HG02610 (cell line): ENCODE measurements at regions not wholly inside any gene's neighbourhood (a gene's known extent, or its start where the extent isn't known, plus 50 kb on each side); places are given as distances from the start of the nearest gene placed in this dataset.

Experiments
- ATAC-seq: cut with Tn5 transposase; IDR thresholded peaks from one replicate; pipeline ENCODE4 v1.9.1; 2021; ENCODE audit warnings: mild to moderate bottlenecking, moderate library complexity; ENCODE audit not compliant: unreplicated experiment

DNA sequence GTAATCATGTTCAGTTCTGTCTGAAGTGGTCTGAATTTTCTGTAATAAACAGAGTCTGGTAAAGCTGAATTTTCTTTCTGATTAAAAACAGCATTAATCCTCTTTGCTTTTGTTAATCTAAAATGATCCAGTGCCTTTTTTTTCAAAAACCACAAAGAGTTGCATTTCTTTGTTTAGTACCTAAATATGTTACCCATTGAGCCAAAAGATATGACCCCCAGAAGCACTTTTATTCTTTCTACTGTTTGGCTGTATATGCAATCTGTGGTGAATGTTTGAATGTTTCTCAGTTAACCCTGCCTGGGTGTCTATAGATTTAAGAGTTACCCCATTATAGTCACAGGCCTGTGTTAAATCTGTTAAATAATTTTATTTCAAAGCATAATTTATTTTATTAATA lies 394.8 kb downstream of the PTPRC start:
- ATAC-seq, result no peak

DNA sequence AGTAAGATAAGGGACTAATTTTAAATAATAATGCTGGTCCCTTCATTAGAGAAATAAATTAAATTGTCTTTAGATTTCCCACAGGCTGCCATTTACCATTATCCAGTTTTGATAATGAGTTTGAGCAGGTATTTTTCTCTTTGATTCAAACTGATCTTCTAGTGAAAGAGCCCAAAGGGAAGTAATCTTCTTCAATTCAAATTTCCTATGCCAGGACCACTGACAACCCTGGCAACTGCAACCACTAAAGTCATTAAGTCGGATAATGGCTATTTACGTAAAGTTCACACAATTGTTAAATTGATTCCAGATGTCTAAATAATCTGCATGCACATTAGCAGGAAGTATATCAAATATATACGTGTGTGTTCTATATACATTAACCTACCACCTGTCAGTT lies 399.3 kb downstream of the PTPRC start:
- no peak for ATAC-seq

DNA sequence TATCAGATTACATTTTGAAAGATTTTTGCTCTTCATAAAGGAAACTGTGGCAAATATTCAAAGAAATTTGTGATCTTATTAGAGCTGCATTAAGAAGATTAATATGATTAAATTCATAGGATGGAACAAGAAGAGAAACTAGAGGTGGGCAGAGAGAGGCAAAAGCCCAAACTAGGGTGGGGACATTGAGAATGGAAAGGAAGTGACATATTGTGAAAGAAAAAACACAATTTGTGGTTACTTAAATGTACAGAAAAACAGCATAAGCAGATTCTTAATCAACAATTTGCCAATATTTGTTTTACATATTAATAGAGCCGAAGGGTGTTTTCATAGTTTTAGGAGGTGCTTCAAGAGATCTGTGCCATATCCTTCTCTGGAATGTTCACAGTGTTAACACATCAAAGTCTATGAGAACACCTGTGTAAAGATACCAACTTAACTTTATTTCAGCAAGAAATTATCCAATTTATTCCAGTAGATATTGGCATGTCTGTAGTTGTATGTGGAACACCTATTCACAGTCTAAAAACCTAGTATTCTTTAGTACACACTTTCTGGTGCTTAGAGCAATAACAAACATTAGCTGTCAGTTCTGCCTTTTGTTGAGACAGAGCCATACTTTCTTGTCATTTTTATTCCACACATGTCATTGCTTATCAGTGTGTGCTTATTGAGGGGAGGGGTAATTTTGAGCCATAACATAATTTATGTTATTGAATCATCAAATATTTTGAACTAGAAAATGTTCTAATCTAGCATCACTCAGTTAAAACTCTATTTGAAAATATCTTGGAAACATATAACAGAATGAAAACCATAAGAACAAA lies 401.5 kb downstream of the PTPRC start:
- ATAC-seq, result no peak

DNA sequence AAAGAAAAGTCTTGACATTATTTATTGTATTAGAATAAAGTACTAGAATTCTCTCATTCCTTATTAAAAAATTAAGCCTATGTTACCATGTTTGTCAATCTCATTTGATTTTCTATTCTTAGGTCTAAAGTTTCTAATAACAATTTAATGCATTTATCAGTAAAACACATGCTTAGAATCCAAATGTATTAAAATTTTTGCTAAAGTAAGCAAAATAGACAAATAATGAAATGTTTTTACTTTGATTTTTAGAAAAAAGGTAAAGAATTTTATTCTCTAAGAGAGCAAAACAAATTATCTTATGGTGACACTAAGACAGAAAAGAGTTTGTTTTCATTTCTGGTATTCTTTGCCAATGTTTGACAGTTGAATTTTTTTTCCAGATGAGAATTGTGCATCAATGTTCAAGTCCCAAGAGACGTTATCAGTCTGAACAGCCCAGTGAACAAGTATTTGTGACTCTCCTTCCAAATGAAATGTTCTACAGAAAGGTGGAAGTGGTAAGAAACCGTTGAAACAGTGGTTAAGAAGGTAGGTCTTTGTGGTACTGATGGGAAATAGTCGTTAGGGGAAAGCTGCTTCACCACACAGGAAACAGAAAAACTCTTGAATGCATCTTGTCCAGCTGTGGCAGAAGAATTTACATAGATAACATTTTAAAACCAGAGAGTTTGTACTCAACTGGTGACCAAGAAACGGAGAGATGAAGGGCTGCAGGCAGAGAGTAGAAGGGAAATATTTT lies 402.5 kb downstream of the PTPRC start:
- ATAC-seq, result peak; percentile 98

DNA sequence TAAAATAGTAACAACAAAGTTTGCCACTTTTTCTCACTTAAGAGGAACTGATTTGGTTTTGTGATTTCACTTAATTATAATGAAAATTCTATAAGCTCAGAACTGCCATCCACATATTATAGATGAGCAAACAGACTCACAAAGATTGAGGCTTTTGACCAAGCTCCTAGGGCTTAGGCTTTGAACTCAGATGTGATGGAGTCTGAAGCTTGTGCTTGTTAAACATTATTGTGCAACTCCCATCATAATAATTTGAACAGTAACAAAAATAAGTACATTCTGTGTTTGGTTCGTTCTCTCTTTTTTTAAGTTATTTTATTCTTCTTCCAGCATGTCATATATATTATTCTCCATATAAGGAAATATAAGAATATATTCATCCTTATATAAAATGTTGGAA lies 403.4 kb downstream of the PTPRC start:
- no peak for ATAC-seq

DNA sequence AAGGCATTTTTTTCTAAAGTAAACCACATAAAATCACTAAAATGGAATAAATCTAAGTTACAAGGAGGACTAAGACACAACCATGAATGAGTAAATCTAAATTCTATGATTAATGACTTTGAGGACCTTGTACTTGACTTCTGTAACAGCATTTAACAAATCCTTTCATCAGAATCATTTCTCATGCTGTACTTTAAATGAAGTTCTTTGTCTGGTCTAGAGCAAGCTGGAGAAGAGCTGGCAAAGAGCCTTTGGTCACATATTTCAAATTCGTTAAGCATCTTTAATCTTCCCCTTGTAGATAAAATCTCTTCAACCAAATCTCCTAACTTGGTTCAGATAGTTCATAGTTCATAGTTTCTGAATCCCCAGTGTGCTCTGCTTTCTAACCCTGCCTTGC lies 405.4 kb downstream of the PTPRC start:
- no peak for ATAC-seq

DNA sequence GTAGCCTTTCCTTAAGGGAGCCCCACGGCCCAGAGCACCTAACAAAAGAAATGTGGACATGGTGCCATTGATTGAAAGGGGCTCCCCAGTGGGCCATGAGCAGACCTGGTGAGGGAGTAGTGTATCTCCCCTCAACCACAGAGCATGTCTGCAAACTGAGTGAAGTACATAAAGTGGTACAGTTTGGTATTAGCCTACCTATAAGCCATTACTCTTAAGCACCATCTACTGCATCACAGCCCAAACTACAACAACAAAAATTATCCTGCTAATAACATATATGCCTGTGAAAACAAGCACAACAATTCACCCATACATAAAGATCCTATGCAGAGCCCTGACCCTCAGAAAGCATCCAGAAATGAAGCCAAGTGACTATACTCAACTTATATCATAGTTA lies 407.8 kb downstream of the PTPRC start:
- no peak for ATAC-seq

DNA sequence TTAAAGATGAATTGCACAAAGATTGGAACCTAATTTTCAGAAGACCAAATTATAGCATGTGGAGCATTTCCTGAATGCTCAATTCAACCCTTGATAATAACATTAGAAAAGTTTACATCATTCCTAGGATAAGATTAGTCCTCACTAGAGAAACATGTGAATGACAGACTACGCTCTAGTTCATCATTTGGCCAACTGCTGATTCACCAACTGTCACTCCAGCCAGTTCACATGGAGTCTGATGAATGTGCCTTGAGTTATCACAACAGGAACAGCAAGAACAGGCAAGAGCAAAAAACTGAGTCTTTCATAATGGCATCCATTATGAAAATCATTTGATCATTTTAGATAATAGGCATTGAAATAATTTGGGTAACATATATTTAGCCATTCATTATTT lies 415.9 kb downstream of the PTPRC start:
- ATAC-seq, result no peak

DNA sequence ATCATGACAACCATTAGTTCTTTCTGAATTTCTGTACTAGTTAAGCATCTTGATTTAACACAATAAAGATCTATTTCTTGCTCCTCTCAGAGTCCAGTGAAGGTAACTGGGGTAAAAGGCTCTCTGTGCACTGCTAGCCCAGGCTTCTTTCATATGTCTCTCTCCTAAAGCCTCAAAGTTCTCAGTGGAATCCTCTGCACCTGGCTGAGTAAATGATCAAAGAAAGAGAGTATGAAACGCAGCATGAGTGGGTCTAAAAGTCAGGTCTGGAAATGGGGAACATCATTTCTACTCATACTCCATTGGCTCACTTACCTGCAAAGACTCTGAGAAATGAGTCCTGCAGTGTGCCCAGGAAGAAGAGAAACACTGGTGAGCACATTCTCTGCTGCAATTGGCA lies 418.5 kb downstream of the PTPRC start:
- ATAC-seq, result no peak

DNA sequence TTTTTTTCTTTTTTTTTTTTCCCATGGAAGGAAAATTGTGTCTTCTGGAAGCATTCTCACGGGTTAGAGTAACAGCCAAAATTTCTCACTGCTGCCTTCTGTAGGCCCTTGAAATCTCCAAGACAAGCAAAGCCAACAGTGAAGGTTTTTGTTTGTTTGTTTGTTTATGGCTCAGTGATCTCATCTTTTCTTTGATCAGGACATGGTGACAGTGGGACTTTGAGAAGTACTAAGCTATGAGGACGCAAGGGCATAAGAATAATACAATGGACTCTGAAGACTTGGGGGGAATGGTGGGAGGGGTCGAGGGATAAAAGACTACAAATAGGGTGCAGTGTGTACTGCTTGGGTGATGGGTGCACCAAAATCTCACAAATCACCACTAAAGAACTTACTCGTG lies 419.4 kb downstream of the PTPRC start:
- ATAC-seq, result no peak

DNA sequence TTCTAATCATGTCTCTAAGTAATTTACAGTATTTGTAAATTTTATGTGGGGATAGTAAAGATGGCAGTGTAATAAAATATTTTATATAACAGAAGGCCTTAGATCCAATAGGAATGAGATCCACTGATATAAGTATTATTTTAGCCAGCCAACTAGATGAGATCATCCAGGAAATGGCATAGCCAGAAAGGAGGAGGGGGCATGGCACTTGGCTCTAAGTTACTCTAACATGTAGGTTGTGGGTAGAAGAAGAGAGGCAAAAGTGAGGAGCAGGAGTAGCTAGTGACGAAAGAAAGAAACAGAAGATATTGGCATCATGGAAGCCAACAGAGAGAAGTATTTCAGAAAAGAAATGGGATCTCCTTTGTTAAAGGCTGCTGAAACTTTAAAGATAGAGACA lies 426.1 kb downstream of the PTPRC start:
- ATAC-seq, result no peak

DNA sequence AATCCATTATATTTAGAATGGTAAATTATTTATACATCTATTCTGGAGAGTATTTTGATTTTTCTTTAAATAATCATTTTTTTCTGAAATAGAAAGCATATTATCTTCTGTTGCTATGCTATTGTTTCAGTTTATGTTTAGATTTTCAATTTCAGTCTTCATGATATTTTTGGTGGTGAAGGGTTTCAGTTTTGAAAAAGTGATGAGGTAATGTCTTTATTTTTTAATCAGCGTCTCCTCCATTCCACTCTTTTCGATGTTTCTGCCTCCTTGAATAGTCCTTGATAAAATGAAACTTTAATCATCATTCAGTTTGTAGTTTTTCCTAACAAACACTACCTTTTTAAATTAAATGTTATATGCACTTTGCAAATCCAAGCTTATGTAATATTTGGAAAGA lies 428.6 kb downstream of the PTPRC start:
- ATAC-seq, result peak; percentile 93

DNA sequence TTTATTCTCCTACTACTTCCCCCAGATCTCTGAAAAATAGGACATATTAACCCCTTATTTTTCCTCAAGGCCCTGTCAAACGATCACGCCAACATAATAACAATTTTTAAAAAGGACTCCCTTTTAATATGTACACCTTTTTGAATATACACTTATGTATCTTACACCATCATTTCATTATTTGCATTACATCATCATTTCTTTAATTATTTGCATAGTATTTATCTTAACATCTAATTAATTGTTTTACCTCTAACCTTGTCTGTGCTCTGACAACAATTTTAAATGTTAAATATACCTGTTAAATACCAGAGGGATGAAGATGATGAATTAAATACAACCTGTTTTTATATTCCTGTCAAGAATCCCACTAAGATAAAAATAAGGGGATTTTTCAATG lies 432.2 kb downstream of the PTPRC start:
- no peak for ATAC-seq

DNA sequence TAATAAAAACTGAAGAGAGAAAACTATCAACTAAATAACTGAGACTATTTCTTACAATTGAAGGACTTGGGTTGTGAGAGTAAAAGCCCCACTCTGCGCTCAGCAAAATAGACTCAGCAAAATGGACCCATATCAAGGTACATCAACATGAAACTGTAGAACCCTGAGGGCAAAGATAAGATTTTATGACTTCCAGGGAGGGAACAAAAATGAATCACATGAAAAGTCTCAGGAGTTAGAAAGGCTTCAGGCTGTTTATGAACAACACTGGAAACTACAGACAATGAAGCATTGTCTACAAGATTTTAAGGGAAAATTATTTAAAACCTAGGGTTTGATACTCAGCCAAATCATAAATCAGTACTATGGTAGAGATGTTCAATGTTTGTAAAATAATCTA lies 434.3 kb downstream of the PTPRC start:
- ATAC-seq, result no peak

DNA sequence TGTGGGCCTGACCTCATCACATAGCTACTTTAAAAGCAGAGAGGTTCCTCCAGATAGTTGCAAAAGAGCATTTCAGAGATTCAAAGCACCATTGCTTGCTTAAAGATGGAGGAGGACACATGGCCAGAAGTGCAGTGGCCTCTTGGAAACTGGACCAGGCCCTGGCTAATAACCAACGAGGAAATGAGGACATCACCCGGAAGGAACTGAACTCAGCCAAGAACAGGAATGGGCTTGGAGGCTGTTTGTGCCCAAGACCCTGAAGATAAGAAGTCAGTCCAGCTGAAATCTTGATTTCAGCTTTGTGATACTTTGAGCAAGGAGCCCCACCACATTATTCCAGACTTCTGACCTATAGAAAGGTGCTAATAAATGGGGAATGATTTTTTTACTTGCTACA lies 437.0 kb downstream of the PTPRC start:
- ATAC-seq, result no peak

DNA sequence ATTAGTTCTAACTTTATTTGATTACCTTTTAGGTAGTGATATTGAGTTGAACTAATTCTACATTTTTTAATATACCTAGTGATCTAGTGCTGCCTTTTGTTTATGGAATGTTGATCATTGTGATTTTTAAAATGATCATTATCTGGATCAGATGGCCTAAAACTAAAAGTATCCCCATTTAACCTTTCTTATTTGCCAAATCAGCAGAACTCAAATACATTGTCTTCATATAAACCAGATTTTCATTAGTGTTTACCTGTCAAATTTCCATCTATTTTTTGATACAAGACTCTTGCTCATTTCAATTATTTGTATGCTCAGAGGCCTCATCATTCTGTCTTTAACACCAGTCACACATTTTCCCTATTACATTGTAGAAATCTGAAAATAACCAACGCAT lies 441.2 kb downstream of the PTPRC start:
- no peak for ATAC-seq

DNA sequence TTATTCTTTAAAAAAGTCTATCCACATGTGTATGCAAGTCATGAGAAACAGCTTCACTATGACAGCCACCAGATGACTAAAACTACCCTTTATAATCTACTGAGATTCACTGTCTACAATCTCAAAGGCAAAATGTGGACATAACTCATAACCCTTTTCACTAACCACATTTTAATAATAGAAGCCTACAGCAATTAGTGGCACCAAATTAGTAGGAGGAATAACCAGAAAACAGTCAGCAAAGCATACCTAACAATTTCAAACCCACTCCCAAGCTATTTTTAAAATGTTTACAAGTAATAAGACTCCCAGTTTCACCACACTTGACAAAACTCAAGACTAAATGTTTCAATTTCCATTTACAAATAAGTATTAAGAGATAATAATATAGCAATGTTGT lies 442.9 kb downstream of the PTPRC start:
- peak; percentile 92 for ATAC-seq

DNA sequence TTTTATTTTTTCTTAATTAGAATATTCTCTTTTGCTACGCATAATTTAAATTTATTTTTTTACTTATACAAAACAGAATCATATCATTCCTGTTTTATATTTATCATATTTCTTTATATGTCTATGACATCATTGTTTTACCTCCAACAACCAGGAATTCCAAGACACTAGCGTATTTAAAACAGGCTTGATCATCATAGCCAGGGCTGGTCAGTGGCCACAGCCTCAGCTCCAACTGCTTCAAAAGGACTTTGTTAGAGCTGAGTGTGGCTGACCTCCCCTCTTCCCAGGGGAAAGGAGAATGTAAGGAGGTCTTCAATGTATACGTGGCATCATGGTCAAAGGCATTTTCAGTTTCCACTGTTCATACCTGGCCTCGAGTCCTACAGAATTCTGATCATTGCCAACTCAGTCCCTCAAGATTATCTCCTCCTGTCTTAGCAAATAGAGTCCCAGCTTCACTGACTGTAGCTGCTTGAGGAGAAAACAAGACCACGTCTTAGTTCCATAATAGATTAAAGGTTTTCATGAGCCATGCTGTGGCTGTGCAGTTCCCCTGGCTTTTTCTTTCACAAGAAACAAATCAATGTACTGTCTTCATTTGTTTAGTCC lies 444.0 kb downstream of the PTPRC start:
- ATAC-seq, result no peak

DNA sequence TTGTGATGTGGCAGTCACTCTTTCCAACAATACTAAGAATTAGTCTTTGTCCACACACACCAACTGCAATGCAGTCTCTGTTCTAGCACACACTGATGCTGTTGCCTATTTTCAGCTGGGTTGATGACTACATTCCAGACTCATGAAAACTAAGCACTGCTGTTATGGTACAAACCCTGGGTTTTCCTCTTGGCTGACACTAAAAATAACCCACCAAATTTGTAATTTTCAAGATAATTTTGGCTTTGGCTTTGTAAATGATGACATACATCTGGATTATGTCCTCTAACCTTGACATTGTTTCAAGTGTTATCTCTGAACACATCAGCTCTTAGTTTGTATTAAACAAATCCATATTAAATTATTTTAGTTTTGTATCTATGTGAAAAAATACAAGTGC lies 444.8 kb downstream of the PTPRC start:
- no peak for ATAC-seq

DNA sequence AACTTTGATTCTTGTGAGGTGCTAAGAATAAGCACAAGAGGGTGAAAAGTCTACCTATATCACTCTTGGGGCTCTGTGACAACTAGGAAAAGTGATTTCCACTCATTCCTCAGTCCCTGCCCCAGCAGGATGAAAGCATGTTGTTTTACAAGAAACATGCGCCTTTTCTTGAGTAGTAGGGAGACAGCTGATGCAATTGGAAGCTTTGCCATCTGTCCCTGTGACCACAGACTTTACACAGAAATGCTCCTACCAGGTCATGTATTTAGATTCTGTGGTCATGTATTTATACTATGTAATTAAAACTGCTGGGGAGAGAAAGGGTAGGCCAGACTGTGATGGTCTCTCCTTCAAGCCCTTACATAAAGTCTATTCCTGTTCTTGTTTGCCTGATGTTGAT lies 445.5 kb downstream of the PTPRC start:
- no peak for ATAC-seq

DNA sequence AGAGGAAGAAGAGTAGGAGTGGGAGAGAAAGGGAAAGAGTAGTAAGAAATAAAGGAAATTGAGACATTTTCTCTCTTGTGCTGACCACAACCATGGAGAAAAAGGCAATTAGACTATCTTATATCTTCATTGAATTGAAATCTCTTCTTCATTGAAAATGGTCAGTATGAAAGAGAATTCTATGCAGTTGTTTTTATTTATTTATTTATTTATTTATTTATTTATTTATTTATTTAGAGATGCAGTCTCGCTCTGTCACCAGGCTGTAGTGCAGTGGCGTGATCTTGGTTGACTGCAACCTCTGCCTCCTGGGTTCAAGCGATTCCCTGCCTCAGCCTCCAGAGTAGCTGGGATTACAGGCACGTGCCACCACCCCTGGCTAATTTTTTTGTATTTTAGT lies 447.1 kb downstream of the PTPRC start:
- no peak for ATAC-seq

DNA sequence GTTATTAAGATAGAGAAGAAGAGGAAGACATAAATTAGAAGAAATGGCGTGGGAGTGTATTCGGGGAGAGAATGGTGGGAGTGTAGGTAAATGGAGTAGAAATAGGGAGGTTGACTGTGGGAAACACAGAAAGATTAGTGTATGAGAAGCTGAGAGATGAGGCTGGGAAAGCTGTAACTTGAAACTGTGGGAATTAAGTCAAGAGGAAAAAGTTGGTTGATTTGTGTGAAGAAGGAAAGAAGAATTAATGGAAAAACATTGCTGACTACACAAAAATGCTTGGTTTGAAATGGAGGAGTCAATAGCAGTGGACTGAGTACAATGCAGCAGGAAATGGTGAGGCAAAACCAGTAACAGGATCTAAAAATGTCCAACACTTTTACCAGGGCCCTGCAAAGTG lies 448.3 kb downstream of the PTPRC start:
- no peak for ATAC-seq
